OCI-LY7 (cell line): ENCODE measurements at regions not wholly inside any gene's neighbourhood (a gene's known extent, or its start where the extent isn't known, plus 50 kb on each side); places are given as distances from the start of the nearest gene placed in this dataset.

Experiments used
- BruUV-seq: library from RNA; stranded (reverse); fragments of 400-500 nt; replicated peaks from 2 replicates; lab custom pipeline; 2021; lab: Mats Ljungman, UMichigan
- CTCF ChIA-PET: fragments of 300-600 bp; sonication (Branson Sonifier 250); formaldehyde crosslinking; loops from one replicate; lab custom pipeline; 2022; ENCODE audit warnings: antibody characterized with exemption; ENCODE audit not compliant: unreplicated experiment; lab: Charles Lee
- POLR2A ChIA-PET: fragments of 300-600 bp; sonication (Branson Sonifier 250); formaldehyde crosslinking; loops from one replicate; lab custom pipeline; 2022; ENCODE audit warnings: antibody characterized with exemption; lab: Charles Lee
- DNase-seq: peaks from one replicate; pipeline ENCODE4 v3.0.0-alpha.2; 2015; ENCODE audit warnings: low spot score
- H2AFZ ChIP-seq: fragments of 200-600 bp; sonication (generic), shearing (Covaris generic); 2 replicates; pipeline ENCODE4 v1.6.1; 2014; ENCODE audit warnings: mild to moderate bottlenecking, antibody characterized with exemption, low read length, moderate library complexity
- H3K27ac ChIP-seq: fragments of 200-600 bp; sonication (generic); 2 replicates; pipeline ENCODE4 v1.5.1; 2014; ENCODE audit warnings: mixed run types, low read depth, mild to moderate bottlenecking, moderate library complexity, low read length, inconsistent platforms; ENCODE audit not compliant: poor library complexity, severe bottlenecking
- H3K36me3 ChIP-seq: fragments of 200-600 bp; sonication (generic); 2 replicates; pipeline ENCODE4 v1.6.1; 2014; ENCODE audit warnings: mild to moderate bottlenecking, antibody characterized with exemption, low read length, moderate library complexity, mixed read lengths; ENCODE audit not compliant: insufficient read depth
- H3K4me1 ChIP-seq: fragments of 200-600 bp; sonication (generic); 2 replicates; pipeline ENCODE4 v1.5.1; 2014; ENCODE audit warnings: mild to moderate bottlenecking, low read length; ENCODE audit not compliant: insufficient read depth, poor library complexity, severe bottlenecking
- H3K4me2 ChIP-seq: fragments of 200-600 bp; sonication (generic); 2 replicates; pipeline ENCODE4 v1.6.1; 2014; ENCODE audit warnings: mild to moderate bottlenecking, low read length
- H3K4me3 ChIP-seq: fragments of 200-600 bp; sonication (generic); 2 replicates; pipeline ENCODE4 v1.5.1; 2014; ENCODE audit warnings: mild to moderate bottlenecking, low read depth, low read length; ENCODE audit not compliant: poor library complexity, severe bottlenecking
- H3K79me2 ChIP-seq: fragments of 200-600 bp; sonication (generic); 2 replicates; pipeline ENCODE4 v1.6.1; 2016; ENCODE audit warnings: low read depth, mild to moderate bottlenecking, low read length, moderate library complexity, mixed read lengths; ENCODE audit not compliant: insufficient read depth
- H3K9me2 ChIP-seq: fragments of 200-600 bp; sonication (generic); 2 replicates; pipeline ENCODE4 v1.6.1; 2016; ENCODE audit warnings: mild to moderate bottlenecking, low read length, mixed read lengths; ENCODE audit not compliant: insufficient read depth
- H3K9me3 ChIP-seq: fragments of 200-600 bp; sonication (generic); 2 replicates; pipeline ENCODE4 v1.6.1; 2014; ENCODE audit warnings: mild to moderate bottlenecking, mixed run types, low read length, mixed read lengths
- H4K20me1 ChIP-seq: fragments of 200-600 bp; sonication (generic); 2 replicates; pipeline ENCODE4 v1.6.1; 2014; ENCODE audit warnings: mild to moderate bottlenecking, antibody characterized with exemption, low read length, moderate library complexity, mixed read lengths; ENCODE audit not compliant: insufficient read depth
- EZH2phosphoT487 ChIP-seq: fragments of 200-600 bp; sonication (generic); IDR thresholded peaks from 2 replicates; pipeline ENCODE4 v1.6.1; 2018; ENCODE audit warnings: low read depth, borderline replicate concordance, mild to moderate bottlenecking, mixed run types, antibody characterized with exemption, low read length, moderate library complexity, mixed read lengths
- intact Hi-C: fragments of 100-400 bp; cut with micrococcal nuclease; formaldehyde crosslinking; loops from one replicate; pipeline ENCODE4 v1.10.0; 2022; ENCODE audit not compliant: unreplicated experiment
- TF ChIP-seq, protein P1 (sequence below): fragments of 200-600 bp; sonication (generic); conservative IDR thresholded peaks from 2 replicates; pipeline ENCODE4 v1.5.1; 2014; ENCODE audit warnings: mild to moderate bottlenecking, antibody characterized with exemption, low read length, moderate library complexity, mixed read lengths

- H3K36me3 ChIP-seq = no peaks in the 10 kb centered on the region
- no peaks in the 10 kb centered on the region for H3K9me2 ChIP-seq
- intact Hi-C loops = no loop called here
- H3K9me3 ChIP-seq = no peaks in the 10 kb centered on the region
- TF ChIP-seq EZH2phosphoT487 = no peak
- TF ChIP-seq, protein P1, sequence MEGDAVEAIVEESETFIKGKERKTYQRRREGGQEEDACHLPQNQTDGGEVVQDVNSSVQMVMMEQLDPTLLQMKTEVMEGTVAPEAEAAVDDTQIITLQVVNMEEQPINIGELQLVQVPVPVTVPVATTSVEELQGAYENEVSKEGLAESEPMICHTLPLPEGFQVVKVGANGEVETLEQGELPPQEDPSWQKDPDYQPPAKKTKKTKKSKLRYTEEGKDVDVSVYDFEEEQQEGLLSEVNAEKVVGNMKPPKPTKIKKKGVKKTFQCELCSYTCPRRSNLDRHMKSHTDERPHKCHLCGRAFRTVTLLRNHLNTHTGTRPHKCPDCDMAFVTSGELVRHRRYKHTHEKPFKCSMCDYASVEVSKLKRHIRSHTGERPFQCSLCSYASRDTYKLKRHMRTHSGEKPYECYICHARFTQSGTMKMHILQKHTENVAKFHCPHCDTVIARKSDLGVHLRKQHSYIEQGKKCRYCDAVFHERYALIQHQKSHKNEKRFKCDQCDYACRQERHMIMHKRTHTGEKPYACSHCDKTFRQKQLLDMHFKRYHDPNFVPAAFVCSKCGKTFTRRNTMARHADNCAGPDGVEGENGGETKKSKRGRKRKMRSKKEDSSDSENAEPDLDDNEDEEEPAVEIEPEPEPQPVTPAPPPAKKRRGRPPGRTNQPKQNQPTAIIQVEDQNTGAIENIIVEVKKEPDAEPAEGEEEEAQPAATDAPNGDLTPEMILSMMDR = no peak
- DNase-seq = no peak
- no peak overlapping the region for H3K27ac ChIP-seq
- CTCF ChIA-PET = no interaction called here
- no peak overlapping the region for H2AFZ ChIP-seq
- H3K4me1 ChIP-seq = no peaks in the 10 kb centered on the region
- BruUV-seq = no TSS peak
- no peaks in the 10 kb centered on the region for H4K20me1 ChIP-seq
- POLR2A ChIA-PET = no interaction called here
- no peak overlapping the region for H3K4me3 ChIP-seq
- H3K4me2 ChIP-seq = no peak overlapping the region
- H3K79me2 ChIP-seq = no peaks in the 10 kb centered on the region
Measured at GRCh38 chr4:13983189-13983790, 355.8 kb upstream of the BOD1L1 start.

DNA sequence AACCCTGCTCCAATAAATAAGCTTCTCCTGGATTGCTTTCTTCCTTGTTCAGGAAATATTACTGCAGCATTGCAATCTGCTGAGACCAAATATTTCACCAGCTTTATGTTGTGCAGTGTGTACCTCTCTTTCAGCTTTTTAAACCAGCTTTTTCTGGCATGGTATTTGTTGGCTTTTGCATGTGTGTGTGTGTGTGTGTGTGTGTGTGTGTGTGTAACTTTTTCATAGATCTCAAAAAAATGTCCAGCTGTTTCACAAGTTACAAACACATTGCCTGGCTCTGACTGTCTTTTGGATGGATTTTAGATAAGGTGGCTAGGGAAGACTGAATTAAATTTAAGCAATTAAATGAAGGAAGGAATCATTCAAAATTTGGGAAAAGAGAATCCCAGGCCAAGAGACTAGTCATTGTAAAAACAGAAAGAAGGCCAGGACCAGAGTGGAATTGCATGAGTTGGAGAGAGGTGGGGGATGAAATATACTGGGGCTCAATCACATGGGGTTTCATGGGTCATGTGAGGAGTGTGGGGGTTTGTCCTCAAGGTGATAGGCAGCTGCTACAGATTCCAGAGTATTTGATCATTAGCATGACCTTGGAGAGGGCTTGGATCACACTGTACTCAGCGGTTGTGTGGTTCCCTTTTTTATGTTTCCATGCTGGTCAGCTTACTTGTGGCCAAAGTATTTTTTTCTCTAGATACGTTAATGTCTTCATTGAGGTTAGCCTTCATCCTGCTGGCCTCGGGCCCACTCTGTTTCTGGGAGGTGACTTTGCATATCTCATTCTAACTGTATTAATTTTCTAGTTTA, 357.7 kb upstream of the BOD1L1 start:
- ChIA-PET POLR2A (interaction anchor here (0.7 kb wide), 1 partner anchor 409 kb away, joined by 3 read pairs; no protein-coding TSS in a partner anchor), CTCF (interaction anchor here (0.6 kb wide), 1 partner anchor 262 kb away, joined by 3 read pairs; no protein-coding TSS in a partner anchor)
- no peak overlapping the region for H3K4me3 ChIP-seq
- no peaks in the 10 kb centered on the region for H3K9me2 ChIP-seq
- no TSS peak for BruUV-seq
- H2AFZ ChIP-seq = no peak overlapping the region
- no peaks in the 10 kb centered on the region for H3K36me3 ChIP-seq
- intact Hi-C loops = no loop called here
- no peaks in the 10 kb centered on the region for H4K20me1 ChIP-seq
- TF ChIP-seq, protein P1 = no peak
- no peak for TF ChIP-seq EZH2phosphoT487
- no peaks in the 10 kb centered on the region for H3K4me1 ChIP-seq
- no peak overlapping the region for H3K4me2 ChIP-seq
- H3K79me2 ChIP-seq = no peaks in the 10 kb centered on the region
- H3K9me3 ChIP-seq = no peaks in the 10 kb centered on the region
- no peak overlapping the region for H3K27ac ChIP-seq
- DNase-seq = no peak

GRCh38 chr4:13985837-13986236, 358.3 kb upstream of the BOD1L1 start:
- no peak overlapping the region for H3K4me2 ChIP-seq

More at GRCh38 chr4:13985837-13986236, 358.3 kb upstream of the BOD1L1 start:
- H4K20me1 ChIP-seq = no peaks in the 10 kb centered on the region
- DNase-seq = no peak
- H3K9me3 ChIP-seq = no peaks in the 10 kb centered on the region
- no peaks in the 10 kb centered on the region for H3K79me2 ChIP-seq
- no peak overlapping the region for H3K4me3 ChIP-seq
- TF ChIP-seq, protein P1 = no peak
- no peak for TF ChIP-seq EZH2phosphoT487
- H3K36me3 ChIP-seq = no peaks in the 10 kb centered on the region
- H2AFZ ChIP-seq = no peak overlapping the region
- H3K27ac ChIP-seq = no peak overlapping the region
- no peaks in the 10 kb centered on the region for H3K4me1 ChIP-seq
- ChIA-PET POLR2A (no interaction called here), CTCF (no interaction called here)
- no TSS peak for BruUV-seq
- H3K9me2 ChIP-seq = no peaks in the 10 kb centered on the region
- intact Hi-C loops = no loop called here
